ENCODE measurements at regions not wholly inside any gene's neighbourhood (a gene's known extent, or its start where the extent isn't known, plus 50 kb on each side); places are given as distances from the start of the nearest gene placed in this dataset.
A peak's percentile ranks its signal among the peaks of the same experiment; 100 is the strongest.
"Not testable (repeated sequence)": the region's sequence is repeated elsewhere in the genome, so short reads cannot be mapped to it uniquely, and the experiment has no call there.

DNA sequence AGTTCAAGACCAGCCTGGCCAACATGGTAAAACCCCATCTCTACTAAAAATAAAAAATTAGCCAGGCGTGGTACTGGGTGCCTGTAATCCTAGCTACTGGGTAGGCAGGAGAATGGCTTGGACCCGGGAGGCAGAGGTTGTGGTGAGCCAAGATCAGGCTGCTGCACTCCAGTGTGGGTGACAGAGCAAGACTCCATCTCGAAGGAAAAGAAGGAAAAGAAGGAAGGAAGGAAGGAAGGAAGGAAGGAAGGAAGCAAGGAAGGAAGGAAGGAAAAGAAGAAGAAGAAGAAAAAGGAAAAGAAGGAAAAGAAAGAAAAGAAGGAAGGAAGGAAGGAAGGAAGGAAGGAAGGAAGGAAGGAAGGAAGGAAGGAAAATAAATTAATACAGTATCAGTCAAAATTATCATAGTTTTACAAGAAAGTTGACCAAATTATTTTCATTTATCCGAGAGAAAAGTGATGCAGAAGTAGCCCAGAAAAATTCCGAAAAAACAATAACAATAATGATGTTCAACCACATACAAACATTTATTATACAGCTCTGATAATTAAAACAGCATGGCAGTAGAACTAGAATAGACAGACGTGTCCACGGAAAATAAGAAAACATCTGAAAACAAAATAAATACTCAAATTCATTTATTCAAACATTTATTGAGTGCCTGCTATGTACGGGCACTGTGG lies 292.4 kb upstream of the MKLN1 start:
- no peaks in the 10 kb centered on the region for H3K9me3 ChIP-seq (replicated peaks)
- no peaks in the 10 kb centered on the region for H3K36me3 ChIP-seq
- H3K27me3 ChIP-seq: no peaks in the 10 kb centered on the region
- no peak overlapping the region for H3K27ac ChIP-seq
- no peak for DNase-seq
- H3K4me1 ChIP-seq: peaks cover 2% of the 10 kb centered on the region; the same call in 1 of the 2 replicates
- no peak overlapping the region for H3K4me3 ChIP-seq

DNA sequence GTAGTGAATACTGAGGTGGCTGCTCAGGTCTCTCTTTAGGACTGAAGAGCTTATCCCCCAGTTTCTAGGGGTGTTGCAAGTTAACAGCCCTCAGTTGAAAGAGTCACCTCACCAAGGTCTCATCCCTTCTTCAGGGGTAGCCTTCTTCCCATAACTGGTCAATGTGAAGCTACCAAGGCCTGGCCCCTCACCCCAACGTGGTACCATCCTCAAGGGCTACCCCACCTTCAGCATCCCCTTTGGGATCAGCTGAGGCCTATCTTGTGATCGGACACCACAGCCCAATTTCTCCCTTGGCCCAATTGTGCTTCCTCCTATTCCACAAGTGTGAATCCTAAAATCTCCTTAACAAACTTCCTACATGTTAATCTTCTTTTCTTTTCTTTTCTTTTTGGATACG lies 289.5 kb upstream of the MKLN1 start:
- no peak overlapping the region for H3K4me3 ChIP-seq
- no peaks in the 10 kb centered on the region for H3K9me3 ChIP-seq (replicated peaks)
- no peak overlapping the region for H3K27ac ChIP-seq

DNA sequence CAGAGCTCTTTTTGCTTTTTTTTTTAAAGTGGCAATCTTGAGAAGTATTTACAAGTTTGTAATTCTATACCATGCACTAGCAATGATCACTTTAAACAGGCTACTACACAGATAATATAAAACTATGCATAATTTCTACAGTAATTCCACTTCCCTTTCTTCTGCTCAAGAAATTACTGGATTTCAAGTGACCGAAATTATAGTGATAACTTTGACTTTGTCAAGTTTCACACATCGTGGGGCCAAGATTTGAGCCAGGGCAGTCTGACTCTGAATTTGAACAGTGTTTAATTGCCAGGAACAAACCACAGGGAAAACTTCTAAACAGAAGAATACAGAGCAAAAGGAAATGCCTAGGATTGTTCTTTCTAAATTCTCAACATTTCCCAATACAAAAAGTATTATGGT lies 288.3 kb upstream of the MKLN1 start:
- Histone ChIP-seq H3K27me3 (no peaks in the 10 kb centered on the region), H3K27ac (no peak overlapping the region), H3K4me1 (peaks cover 5% of the 10 kb centered on the region; the same call in 1 of the 2 replicates), H3K4me3 (no peak overlapping the region), H3K36me3 (no peaks in the 10 kb centered on the region), H3K9me3 (replicated peaks) (no peaks in the 10 kb centered on the region)
- DNase-seq: no peak

More for the DNA sequence above, 289.5 kb upstream of the MKLN1 start:
- DNase-seq: no peak
- Histone ChIP-seq H3K36me3 (no peaks in the 10 kb centered on the region), H3K4me1 (peaks cover 5% of the 10 kb centered on the region; the same call in 1 of the 2 replicates), H3K27me3 (no peaks in the 10 kb centered on the region)

DNA sequence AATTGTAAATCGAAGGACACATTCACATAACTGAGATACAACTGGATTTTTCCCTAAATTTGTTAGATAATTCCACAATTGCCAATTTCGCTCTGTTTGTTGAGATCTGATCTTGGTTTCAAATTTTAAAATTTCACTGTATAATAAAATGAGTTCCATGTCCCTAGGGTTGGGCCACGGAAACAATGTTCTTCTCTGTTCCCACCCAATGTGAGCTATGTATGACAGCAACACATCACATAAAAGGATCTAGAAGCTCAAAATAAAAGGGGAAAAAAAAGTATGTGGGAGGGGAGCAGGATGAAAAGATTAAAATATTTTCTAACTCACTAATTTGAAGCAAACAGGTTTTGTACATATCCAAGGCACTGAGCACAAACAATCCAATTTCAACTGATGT lies 287.8 kb upstream of the MKLN1 start:
- Histone ChIP-seq H3K4me1 (peaks cover 5% of the 10 kb centered on the region; the same call in 1 of the 2 replicates), H3K4me3 (no peak overlapping the region), H3K9me3 (replicated peaks) (no peaks in the 10 kb centered on the region), H3K27me3 (no peaks in the 10 kb centered on the region), H3K27ac (no peak overlapping the region), H3K36me3 (no peaks in the 10 kb centered on the region)
- DNase-seq: no peak

DNA sequence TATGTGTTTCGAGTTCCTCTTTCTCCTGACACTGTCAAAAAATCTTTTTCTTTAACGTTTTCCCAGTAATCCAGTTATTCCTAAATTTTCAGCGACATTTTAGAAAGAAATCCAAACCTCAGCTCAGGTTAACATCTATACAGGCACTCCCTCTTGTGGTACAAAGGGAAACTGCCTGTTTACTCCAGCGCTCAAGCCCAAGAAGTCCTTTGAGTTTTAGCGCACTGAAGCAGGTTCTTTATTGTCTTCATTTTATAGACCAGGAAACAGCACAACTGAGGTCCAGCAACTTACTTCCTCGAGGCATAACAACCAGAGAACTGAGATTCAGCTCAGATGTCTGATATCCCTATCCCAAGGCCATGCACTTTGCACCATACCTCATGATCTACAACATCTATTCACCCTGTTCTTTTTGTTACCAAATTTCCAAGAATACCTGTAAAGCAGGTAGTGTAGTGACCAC lies 287.2 kb upstream of the MKLN1 start:
- Histone ChIP-seq H3K36me3 (no peaks in the 10 kb centered on the region), H3K9me3 (replicated peaks) (peaks cover 4% of the 10 kb centered on the region), H3K27me3 (no peaks in the 10 kb centered on the region), H3K4me3 (no peak overlapping the region), H3K27ac (no peak overlapping the region), H3K4me1 (peaks cover 5% of the 10 kb centered on the region; the same call in 1 of the 2 replicates)
- peak; percentile 43 to 82 for DNase-seq

DNA sequence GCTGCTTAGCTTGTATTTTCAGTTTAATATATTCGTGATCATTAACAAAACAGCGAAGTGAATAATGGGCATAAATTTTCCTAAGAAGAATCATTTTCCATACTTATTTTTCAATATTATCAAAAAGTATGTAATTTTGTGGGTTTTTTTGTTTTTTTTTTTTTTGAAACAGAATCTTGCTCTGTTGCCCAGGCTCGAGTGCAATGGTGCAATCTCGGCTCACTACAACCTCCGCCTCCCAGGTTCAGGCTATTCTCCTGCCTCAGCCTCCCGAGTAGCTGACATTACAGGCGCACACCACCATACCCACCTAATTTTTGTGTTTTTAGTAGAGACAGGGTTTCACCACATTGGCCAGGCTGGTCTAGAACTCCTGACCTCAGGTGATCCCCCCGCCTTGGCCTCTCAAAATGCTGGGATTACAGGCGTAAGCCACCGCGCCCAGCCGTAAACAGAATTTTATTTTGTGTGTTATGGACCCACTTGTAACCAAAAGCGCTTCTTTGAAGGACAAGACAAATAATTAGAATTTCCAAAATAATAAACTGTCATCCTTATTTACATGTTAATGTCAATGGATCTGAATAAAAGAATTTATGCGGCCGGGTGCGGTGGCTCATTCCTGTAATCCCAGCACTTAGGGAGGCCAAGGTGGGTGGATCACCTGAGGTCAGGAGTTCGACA lies 286.5 kb upstream of the MKLN1 start:
- not testable (repeated sequence) for DNase-seq; H3K9me3 ChIP-seq (replicated peaks); H3K27ac ChIP-seq; H3K27me3 ChIP-seq; H3K4me3 ChIP-seq; H3K4me1 ChIP-seq; H3K36me3 ChIP-seq

DNA sequence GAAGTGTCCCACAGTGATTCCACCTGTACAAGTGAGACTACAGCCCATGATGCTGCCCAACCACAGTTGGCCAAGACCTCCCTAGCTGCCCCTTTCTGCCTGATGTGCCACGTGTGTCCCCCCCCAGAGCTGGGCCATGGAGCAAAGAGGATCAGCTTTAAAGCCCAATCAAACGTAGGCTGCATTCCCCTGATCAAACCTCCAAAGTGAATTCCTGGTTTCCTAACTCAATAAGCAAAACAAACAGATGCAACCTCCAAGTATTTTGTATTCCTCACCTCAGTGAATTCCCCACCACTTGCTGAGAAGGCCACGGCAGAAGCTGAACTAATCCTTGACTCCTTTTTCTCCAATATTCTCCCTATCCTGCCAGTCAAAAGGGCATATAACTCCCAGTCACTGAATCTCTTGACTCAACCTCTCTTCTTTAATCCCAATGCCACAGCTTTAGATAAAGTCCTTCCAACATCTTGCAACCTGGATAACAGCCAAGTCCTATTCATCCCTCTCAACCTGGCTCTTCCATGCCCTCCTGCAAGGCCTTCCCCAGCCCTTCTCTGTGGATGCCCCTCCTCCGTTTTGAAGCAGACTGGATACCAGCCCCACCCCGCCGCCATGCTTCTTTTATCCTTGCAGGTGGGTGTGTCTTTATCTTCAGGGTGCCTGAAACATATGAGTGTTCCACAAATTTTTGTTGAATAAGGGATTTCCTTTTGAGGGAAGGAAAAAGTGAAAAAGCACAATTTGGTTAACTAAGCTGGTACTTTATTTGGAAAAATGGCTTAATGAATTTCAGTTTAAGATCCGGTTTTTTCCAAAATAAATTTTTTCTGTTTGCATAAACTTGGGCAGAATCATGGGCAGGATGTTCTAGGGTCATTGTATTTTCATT lies 285.2 kb upstream of the MKLN1 start:
- Histone ChIP-seq H3K4me3 (no peak overlapping the region), H3K27ac (no peak overlapping the region), H3K4me1 (peaks cover 5% of the 10 kb centered on the region; the same call in 1 of the 2 replicates), H3K9me3 (replicated peaks) (peaks cover 5% of the 10 kb centered on the region), H3K27me3 (no peaks in the 10 kb centered on the region), H3K36me3 (no peaks in the 10 kb centered on the region)
- no peak for DNase-seq

DNA sequence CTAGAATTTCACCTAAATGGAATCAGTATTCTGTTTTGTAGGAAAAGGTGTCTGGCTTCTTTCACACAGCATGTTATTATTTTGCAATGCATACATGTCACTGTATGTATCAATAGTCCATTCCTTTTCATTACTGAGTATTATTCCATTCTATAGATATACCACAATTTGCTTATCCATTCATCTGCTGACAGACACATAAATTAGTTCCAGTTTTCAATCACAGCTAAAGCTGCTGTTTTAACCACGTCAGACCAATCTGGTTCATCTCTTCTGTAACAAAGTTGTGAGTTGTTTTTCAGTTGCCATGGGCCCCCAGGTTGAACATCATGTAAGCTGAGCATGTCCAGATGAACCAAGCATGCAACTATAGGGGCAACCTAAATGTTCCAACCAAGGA lies 282.1 kb upstream of the MKLN1 start:
- Histone ChIP-seq H3K36me3 (no peaks in the 10 kb centered on the region), H3K27me3 (no peaks in the 10 kb centered on the region), H3K4me1 (peaks cover 3% of the 10 kb centered on the region; the same call in 1 of the 2 replicates), H3K4me3 (no peak overlapping the region), H3K9me3 (replicated peaks) (peaks cover 5% of the 10 kb centered on the region), H3K27ac (no peak overlapping the region)
- DNase-seq: no peak

DNA sequence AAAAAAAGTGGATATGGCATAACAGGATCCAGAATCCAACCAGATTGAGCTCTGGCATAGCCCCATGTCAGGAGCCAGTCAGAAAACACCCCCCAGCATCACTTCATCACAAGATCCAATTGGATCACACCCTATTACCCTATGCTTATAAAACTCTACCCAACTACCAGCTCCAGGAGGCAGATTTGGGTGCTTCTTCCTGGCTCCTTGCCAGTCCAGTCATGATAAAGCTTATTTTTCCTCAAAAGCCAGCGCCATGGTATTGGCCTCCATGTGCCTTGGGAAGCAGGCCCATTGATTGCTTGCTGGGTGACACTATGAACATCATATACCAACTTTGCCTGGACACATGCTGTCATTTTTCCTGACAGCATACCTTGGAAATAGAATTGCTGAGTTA lies 281.4 kb upstream of the MKLN1 start:
- Histone ChIP-seq H3K27me3 (no peaks in the 10 kb centered on the region), H3K4me1 (no peaks in the 10 kb centered on the region), H3K36me3 (no peaks in the 10 kb centered on the region; the same call in 1 of the 2 replicates), H3K4me3 (no peak overlapping the region), H3K27ac (no peak overlapping the region), H3K9me3 (replicated peaks) (peaks cover 5% of the 10 kb centered on the region)
- DNase-seq: no peak

DNA sequence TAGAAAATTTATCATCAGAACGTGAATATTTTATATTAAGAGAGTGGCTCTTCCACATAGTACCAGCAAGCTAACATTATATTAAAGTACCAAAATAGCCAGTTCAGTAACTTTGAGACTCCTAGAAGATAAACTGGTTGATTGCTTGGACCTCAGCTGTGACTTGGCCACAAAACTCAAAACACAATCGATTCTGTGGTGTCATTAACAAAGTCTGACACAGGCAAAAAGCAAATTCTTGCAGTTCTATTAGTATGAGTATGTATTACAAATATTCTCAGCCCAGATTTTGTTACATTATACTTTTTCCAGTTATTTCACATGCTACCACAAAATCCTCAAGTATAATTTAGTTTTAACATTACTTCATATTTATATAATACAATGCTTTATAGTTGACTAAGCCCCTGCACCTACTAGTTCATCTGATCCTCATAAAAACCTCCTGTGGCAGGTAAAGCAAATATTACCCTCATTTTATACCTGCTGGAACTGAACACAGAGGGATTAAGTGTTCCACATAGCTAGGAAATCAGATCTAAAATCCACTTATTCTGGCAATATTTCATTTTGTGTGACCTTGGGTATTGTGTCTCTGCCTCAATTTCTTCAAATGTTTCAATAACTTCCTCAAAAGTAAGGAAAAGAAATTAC lies 279.9 kb upstream of the MKLN1 start:
- H3K9me3 ChIP-seq (replicated peaks): peaks cover 5% of the 10 kb centered on the region
- no peaks in the 10 kb centered on the region for H3K27me3 ChIP-seq
- peaks cover 3% of the 10 kb centered on the region; the same call in 1 of the 2 replicates for H3K36me3 ChIP-seq
- no peak overlapping the region for H3K4me3 ChIP-seq
- H3K27ac ChIP-seq: no peak overlapping the region
- DNase-seq: no peak
- 0 out of 2 replicates have a peak, but pooled peaks cover 5% of the 10 kb centered on the region for H3K4me1 ChIP-seq

DNA sequence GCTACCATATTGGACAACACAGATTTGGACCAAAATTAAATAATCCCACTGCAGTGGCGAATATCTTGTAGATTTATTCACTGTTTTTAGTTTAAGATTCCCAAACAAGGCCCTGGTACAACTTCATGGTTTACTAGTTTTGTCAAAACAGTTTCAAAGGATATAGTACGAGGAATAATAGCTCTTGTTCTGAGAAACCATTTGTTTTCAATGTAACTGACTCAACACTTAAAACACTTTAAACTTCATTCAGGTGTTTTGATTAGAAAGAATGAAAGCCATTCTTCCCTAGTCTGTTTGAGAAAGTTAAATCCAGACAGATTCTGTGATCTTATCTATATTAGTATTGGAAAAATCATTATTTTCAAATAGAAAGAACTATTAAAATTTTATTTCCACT lies 276.4 kb upstream of the MKLN1 start:
- peaks cover 3% of the 10 kb centered on the region; the same call in 1 of the 2 replicates for H3K36me3 ChIP-seq
- no peak overlapping the region for H3K4me3 ChIP-seq
- H3K27me3 ChIP-seq: no peaks in the 10 kb centered on the region
- no peak overlapping the region for H3K27ac ChIP-seq
- no peaks in the 10 kb centered on the region for H3K9me3 ChIP-seq (replicated peaks)
- H3K4me1 ChIP-seq: 0 out of 2 replicates have a peak, but pooled peaks cover 5% of the 10 kb centered on the region
- DNase-seq: no peak

DNA sequence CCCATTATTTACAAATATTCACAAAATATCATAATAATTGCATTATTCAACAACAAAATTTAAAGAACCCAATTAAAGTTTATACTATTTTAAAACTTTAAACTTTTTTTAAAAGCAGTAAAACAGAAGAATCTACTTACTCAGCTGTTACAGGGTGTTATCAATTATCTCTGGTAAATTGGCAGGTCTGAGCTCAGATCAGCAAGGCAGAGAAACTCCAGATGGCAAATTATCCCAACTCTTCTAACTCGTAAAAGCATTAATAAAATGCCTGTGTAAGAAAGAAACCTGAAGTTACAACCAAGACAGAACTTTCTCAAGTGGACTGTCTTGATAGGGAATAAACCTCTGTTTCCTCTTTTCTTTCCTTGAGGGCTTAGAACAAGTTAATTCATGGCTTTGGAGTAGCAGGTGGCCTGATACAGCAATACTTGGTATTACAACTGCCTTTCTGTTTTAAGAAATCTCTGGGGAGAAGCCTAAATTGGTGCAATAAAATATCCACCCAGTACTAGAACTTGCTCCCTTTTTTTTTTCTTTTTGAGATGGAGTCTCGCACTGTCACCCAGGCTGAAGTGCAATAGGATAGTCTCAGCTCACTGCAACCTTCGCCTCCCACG lies 275.3 kb upstream of the MKLN1 start:
- H3K4me3 ChIP-seq: no peak overlapping the region
- peaks cover 3% of the 10 kb centered on the region; the same call in 1 of the 2 replicates for H3K36me3 ChIP-seq
- 0 out of 2 replicates have a peak, but pooled peaks cover 9% of the 10 kb centered on the region for H3K4me1 ChIP-seq
- no peaks in the 10 kb centered on the region for H3K27me3 ChIP-seq
- no peak overlapping the region for H3K27ac ChIP-seq
- H3K9me3 ChIP-seq (replicated peaks): no peaks in the 10 kb centered on the region
- DNase-seq: peak in 1 of 2 experiments; percentile 36

DNA sequence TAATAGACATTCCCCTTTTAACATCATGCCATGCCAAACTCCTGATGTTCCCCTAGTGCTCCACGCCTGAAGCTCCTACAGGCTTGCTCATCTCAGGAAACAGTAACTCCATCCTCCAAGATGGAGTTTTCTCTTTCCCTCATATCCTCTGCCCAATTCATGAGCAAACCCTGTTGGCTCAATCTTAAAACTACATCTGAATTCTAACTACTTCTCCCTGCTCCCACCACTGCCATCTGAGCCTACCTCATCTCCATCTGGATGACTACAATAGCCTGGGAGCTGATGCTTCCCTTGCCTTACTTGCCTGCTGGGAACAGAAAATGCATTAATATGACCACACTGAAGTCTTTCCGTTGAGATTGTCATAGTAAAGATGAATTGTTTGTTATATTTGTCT lies 271.7 kb upstream of the MKLN1 start:
- H3K4me1 ChIP-seq: 0 out of 2 replicates have a peak, but pooled peaks cover 9% of the 10 kb centered on the region
- H3K9me3 ChIP-seq (replicated peaks): no peaks in the 10 kb centered on the region
- H3K27ac ChIP-seq: no peak overlapping the region
- H3K4me3 ChIP-seq: no peak overlapping the region
- peaks cover 3% of the 10 kb centered on the region; the same call in 1 of the 2 replicates for H3K36me3 ChIP-seq
- no peaks in the 10 kb centered on the region for H3K27me3 ChIP-seq
- DNase-seq: no peak

Data from SJCRH30 (cell line).